ENCODE measurements at regions not wholly inside any gene's neighbourhood (a gene's known extent, or its start where the extent isn't known, plus 50 kb on each side); places are given as distances from the start of the nearest gene placed in this dataset.

DNA sequence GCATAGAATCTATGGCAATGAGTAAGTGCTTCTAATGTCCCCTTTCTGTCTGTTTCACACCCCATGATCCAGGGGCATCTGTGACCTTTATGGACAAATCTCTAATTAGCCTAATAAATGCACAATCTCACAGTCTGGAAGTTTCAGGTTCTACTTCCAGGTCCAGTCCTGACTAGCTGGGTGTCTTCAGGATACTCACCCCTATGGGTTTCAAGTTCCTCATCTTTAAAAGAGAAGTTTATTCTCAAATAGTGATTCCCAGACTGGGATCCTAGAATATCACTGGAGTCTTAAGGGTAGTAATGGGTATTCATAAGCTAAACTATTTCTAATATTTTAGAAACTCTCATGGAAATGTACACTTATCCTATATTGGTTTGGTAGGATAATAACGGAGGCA is 77.2 kb upstream of the ABCA1 start:
- TF ChIP-seq, protein P1, sequence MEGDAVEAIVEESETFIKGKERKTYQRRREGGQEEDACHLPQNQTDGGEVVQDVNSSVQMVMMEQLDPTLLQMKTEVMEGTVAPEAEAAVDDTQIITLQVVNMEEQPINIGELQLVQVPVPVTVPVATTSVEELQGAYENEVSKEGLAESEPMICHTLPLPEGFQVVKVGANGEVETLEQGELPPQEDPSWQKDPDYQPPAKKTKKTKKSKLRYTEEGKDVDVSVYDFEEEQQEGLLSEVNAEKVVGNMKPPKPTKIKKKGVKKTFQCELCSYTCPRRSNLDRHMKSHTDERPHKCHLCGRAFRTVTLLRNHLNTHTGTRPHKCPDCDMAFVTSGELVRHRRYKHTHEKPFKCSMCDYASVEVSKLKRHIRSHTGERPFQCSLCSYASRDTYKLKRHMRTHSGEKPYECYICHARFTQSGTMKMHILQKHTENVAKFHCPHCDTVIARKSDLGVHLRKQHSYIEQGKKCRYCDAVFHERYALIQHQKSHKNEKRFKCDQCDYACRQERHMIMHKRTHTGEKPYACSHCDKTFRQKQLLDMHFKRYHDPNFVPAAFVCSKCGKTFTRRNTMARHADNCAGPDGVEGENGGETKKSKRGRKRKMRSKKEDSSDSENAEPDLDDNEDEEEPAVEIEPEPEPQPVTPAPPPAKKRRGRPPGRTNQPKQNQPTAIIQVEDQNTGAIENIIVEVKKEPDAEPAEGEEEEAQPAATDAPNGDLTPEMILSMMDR (IDR thresholded peaks at IDR 0.05; ENCODE audit: poor library complexity) = no peak
- TF ChIP-seq EZH2 (IDR thresholded peaks at IDR 0.05; ENCODE audit: borderline replicate concordance) = no peak
- no peak for TF ChIP-seq EZH2phosphoT487 (IDR thresholded peaks at IDR 0.05; ENCODE audit: low read depth, severe bottlenecking, unreplicated experiment)
